Activated CD4-positive, alpha-beta memory T cell treated with anti-CD3 and anti-CD28 coated beads, Interleukin-2, amount 10 ng/mL, durations not matched to agents 7 days and 5 days (primary cell): ENCODE measurements at regions not wholly inside any gene's neighbourhood (a gene's known extent, or its start where the extent isn't known, plus 50 kb on each side); places are given as distances from the start of the nearest gene placed in this dataset.

Experiments
- CTCF ChIA-PET: fragments of 350-600 bp; sonication (Branson Sonifier 250); formaldehyde crosslinking; loops from one replicate; lab custom pipeline; 2021; ENCODE audit warnings: antibody characterized with exemption, inconsistent platforms; lab: Charles Lee
- POLR2A ChIA-PET: fragments of 350-600 bp; sonication (Branson Sonifier 250); formaldehyde crosslinking; loops from one replicate; lab custom pipeline; 2021; ENCODE audit warnings: antibody characterized with exemption; lab: Charles Lee
- DNase-seq: peaks from one replicate; pipeline ENCODE4 v3.0.0-alpha.2; 2020
- H3K27ac Mint-ChIP-seq: one replicate; pipeline ENCODE4 v1.8.0; 2021; ENCODE audit warnings: mild to moderate bottlenecking, mixed read lengths
- H3K27me3 Mint-ChIP-seq: one replicate; pipeline ENCODE4 v1.8.0; 2021; ENCODE audit warnings: mixed read lengths
- H3K36me3 Mint-ChIP-seq: one replicate; pipeline ENCODE4 v1.8.0; 2021; ENCODE audit warnings: low read depth, mixed read lengths
- H3K4me1 Mint-ChIP-seq: one replicate; pipeline ENCODE4 v1.8.0; 2021; ENCODE audit warnings: mixed read lengths
- H3K4me3 Mint-ChIP-seq: one replicate; pipeline ENCODE4 v1.8.0; 2021; ENCODE audit warnings: mild to moderate bottlenecking, mixed read lengths
- H3K9me3 Mint-ChIP-seq: one replicate; pipeline ENCODE4 v1.8.0; 2021; ENCODE audit warnings: mixed read lengths

- H3K27ac Mint-ChIP-seq, result no peak overlapping the region
- no peaks in the 10 kb centered on the region for H3K4me1 Mint-ChIP-seq
- no peaks in the 10 kb centered on the region for H3K36me3 Mint-ChIP-seq
- ChIA-PET CTCF (no interaction called here), POLR2A (no interaction called here)
- H3K4me3 Mint-ChIP-seq, result no peak overlapping the region
- H3K27me3 Mint-ChIP-seq, result no peaks in the 10 kb centered on the region
- DNase-seq, result no peak
- H3K9me3 Mint-ChIP-seq, result peaks cover 5% of the 10 kb centered on the region
Measured at GRCh38 chr1:83670909-83671565, 327.9 kb downstream of the TTLL7 start.

- Mint-ChIP-seq H3K9me3 (no peaks in the 10 kb centered on the region), H3K36me3 (no peaks in the 10 kb centered on the region), H3K4me3 (no peak overlapping the region), H3K27me3 (no peaks in the 10 kb centered on the region), H3K4me1 (peaks cover 3% of the 10 kb centered on the region), H3K27ac (no peak overlapping the region)
- ChIA-PET POLR2A (no interaction called here), CTCF (no interaction called here)
- no peak for DNase-seq
Measured at GRCh38 chr1:83641796-83642443, 357.0 kb downstream of the TTLL7 start.

GRCh38 chr1:83641206-83641658 lies 357.7 kb downstream of the TTLL7 start:
- no peaks in the 10 kb centered on the region for H3K27me3 Mint-ChIP-seq
- ChIA-PET POLR2A (no interaction called here), CTCF (no interaction called here)
- no peak overlapping the region for H3K27ac Mint-ChIP-seq
- no peaks in the 10 kb centered on the region for H3K9me3 Mint-ChIP-seq
- no peak for DNase-seq
- H3K4me1 Mint-ChIP-seq, result peaks cover 3% of the 10 kb centered on the region
- H3K36me3 Mint-ChIP-seq, result no peaks in the 10 kb centered on the region
- no peak overlapping the region for H3K4me3 Mint-ChIP-seq

GRCh38 chr1:83639785-83640184 lies 359.1 kb downstream of the TTLL7 start:
- DNase-seq, result no peak
- POLR2A ChIA-PET, result no interaction called here
- Mint-ChIP-seq H3K27ac (no peak overlapping the region), H3K4me1 (peaks cover 3% of the 10 kb centered on the region), H3K9me3 (no peaks in the 10 kb centered on the region), H3K4me3 (no peak overlapping the region), H3K36me3 (no peaks in the 10 kb centered on the region), H3K27me3 (no peaks in the 10 kb centered on the region)
- CTCF ChIA-PET, result no interaction called here

GRCh38 chr1:83637586-83637985 lies 361.3 kb downstream of the TTLL7 start:
- CTCF ChIA-PET, result interaction anchor here (1.0 to 1.2 kb wide), 2 partner anchors 10 to 12 kb away, joined by 3 read pairs; no protein-coding TSS in a partner anchor

GRCh38 chr1:83637009-83637408 lies 361.9 kb downstream of the TTLL7 start:
- no peak overlapping the region for H3K4me3 Mint-ChIP-seq
- ChIA-PET POLR2A (no interaction called here), CTCF (interaction anchor here (1.0 to 1.2 kb wide), 2 partner anchors 10 to 11 kb away, joined by 3 read pairs; no protein-coding TSS in a partner anchor)
- peaks cover 3% of the 10 kb centered on the region for H3K4me1 Mint-ChIP-seq
- no peaks in the 10 kb centered on the region for H3K36me3 Mint-ChIP-seq
- DNase-seq, result no peak
- H3K27me3 Mint-ChIP-seq, result no peaks in the 10 kb centered on the region
- no peaks in the 10 kb centered on the region for H3K9me3 Mint-ChIP-seq
- no peak overlapping the region for H3K27ac Mint-ChIP-seq

More at GRCh38 chr1:83637586-83637985, 361.3 kb downstream of the TTLL7 start:
- H3K4me1 Mint-ChIP-seq, result peaks cover 3% of the 10 kb centered on the region
- POLR2A ChIA-PET, result no interaction called here
- no peak overlapping the region for H3K27ac Mint-ChIP-seq
- no peaks in the 10 kb centered on the region for H3K9me3 Mint-ChIP-seq
- no peak for DNase-seq
- no peaks in the 10 kb centered on the region for H3K36me3 Mint-ChIP-seq
- H3K4me3 Mint-ChIP-seq, result no peak overlapping the region
- no peaks in the 10 kb centered on the region for H3K27me3 Mint-ChIP-seq

- POLR2A ChIA-PET, result no interaction called here
- Mint-ChIP-seq H3K27me3 (no peaks in the 10 kb centered on the region), H3K4me3 (no peak overlapping the region), H3K9me3 (peaks cover 3% of the 10 kb centered on the region), H3K27ac (no peak overlapping the region), H3K36me3 (no peaks in the 10 kb centered on the region), H3K4me1 (no peaks in the 10 kb centered on the region)
- no peak for DNase-seq
- CTCF ChIA-PET, result no interaction called here
Measured at GRCh38 chr1:83632906-83633305, 366.0 kb downstream of the TTLL7 start.

GRCh38 chr1:83631851-83632250 lies 367.1 kb downstream of the TTLL7 start:
- H3K27ac Mint-ChIP-seq, result no peak overlapping the region
- no peaks in the 10 kb centered on the region for H3K27me3 Mint-ChIP-seq
- no peak overlapping the region for H3K4me3 Mint-ChIP-seq
- no peaks in the 10 kb centered on the region for H3K4me1 Mint-ChIP-seq
- peaks cover 6% of the 10 kb centered on the region for H3K9me3 Mint-ChIP-seq
- H3K36me3 Mint-ChIP-seq, result no peaks in the 10 kb centered on the region
- CTCF ChIA-PET, result no interaction called here
- POLR2A ChIA-PET, result no interaction called here
- no peak for DNase-seq

- Mint-ChIP-seq H3K4me1 (no peaks in the 10 kb centered on the region), H3K27ac (no peak overlapping the region), H3K36me3 (no peaks in the 10 kb centered on the region), H3K9me3 (peaks cover 6% of the 10 kb centered on the region), H3K27me3 (no peaks in the 10 kb centered on the region), H3K4me3 (no peak overlapping the region)
- ChIA-PET CTCF (no interaction called here), POLR2A (no interaction called here)
- no peak for DNase-seq
Measured at GRCh38 chr1:83627045-83627444, 371.9 kb downstream of the TTLL7 start.

- DNase-seq, result no peak
- CTCF ChIA-PET, result interaction anchor here (1.3 kb wide), 1 partner anchor 10 kb away, joined by 3 read pairs; no protein-coding TSS in a partner anchor
- H3K9me3 Mint-ChIP-seq, result peaks cover 6% of the 10 kb centered on the region
- POLR2A ChIA-PET, result no interaction called here
- H3K27me3 Mint-ChIP-seq, result no peaks in the 10 kb centered on the region
- no peak overlapping the region for H3K4me3 Mint-ChIP-seq
- H3K4me1 Mint-ChIP-seq, result no peaks in the 10 kb centered on the region
- H3K27ac Mint-ChIP-seq, result no peak overlapping the region
- H3K36me3 Mint-ChIP-seq, result no peaks in the 10 kb centered on the region
Measured at GRCh38 chr1:83626603-83627002, 372.3 kb downstream of the TTLL7 start.

GRCh38 chr1:83625646-83626045 lies 373.3 kb downstream of the TTLL7 start:
- Mint-ChIP-seq H3K27me3 (no peaks in the 10 kb centered on the region), H3K4me3 (no peak overlapping the region), H3K4me1 (no peaks in the 10 kb centered on the region), H3K27ac (no peak overlapping the region), H3K9me3 (peaks cover 8% of the 10 kb centered on the region), H3K36me3 (no peaks in the 10 kb centered on the region)
- no peak for DNase-seq
- CTCF ChIA-PET, result interaction anchor here (1.3 kb wide), 1 partner anchor 11 kb away, joined by 3 read pairs; no protein-coding TSS in a partner anchor
- POLR2A ChIA-PET, result no interaction called here

GRCh38 chr1:83620016-83620415 lies 378.9 kb downstream of the TTLL7 start:
- ChIA-PET CTCF (no interaction called here), POLR2A (no interaction called here)
- no peak overlapping the region for H3K27ac Mint-ChIP-seq
- no peak for DNase-seq
- no peaks in the 10 kb centered on the region for H3K27me3 Mint-ChIP-seq
- no peaks in the 10 kb centered on the region for H3K4me1 Mint-ChIP-seq
- peaks cover 5% of the 10 kb centered on the region for H3K9me3 Mint-ChIP-seq
- H3K4me3 Mint-ChIP-seq, result no peak overlapping the region
- no peaks in the 10 kb centered on the region for H3K36me3 Mint-ChIP-seq

GRCh38 chr1:83619170-83619896 lies 379.6 kb downstream of the TTLL7 start:
- H3K27me3 Mint-ChIP-seq, result no peaks in the 10 kb centered on the region
- ChIA-PET CTCF (no interaction called here), POLR2A (no interaction called here)
- H3K4me1 Mint-ChIP-seq, result no peaks in the 10 kb centered on the region
- H3K9me3 Mint-ChIP-seq, result peaks cover 5% of the 10 kb centered on the region
- no peaks in the 10 kb centered on the region for H3K36me3 Mint-ChIP-seq
- H3K27ac Mint-ChIP-seq, result no peak overlapping the region
- H3K4me3 Mint-ChIP-seq, result no peak overlapping the region
- no peak for DNase-seq
